GM18517 (cell line): ENCODE measurements at regions not wholly inside any gene's neighbourhood (a gene's known extent, or its start where the extent isn't known, plus 50 kb on each side); places are given as distances from the start of the nearest gene placed in this dataset.

Source experiments
- ATAC-seq: cut with Tn5 transposase; IDR thresholded peaks from one replicate; pipeline ENCODE4 v1.9.1; 2021; ENCODE audit warnings: mild to moderate bottlenecking, moderate library complexity; ENCODE audit not compliant: unreplicated experiment

GRCh38 chr2:104744537-104744936, 109.4 kb upstream of the POU3F3 start:
- ATAC-seq, result no peak

- ATAC-seq, result no peak
These were observed 108.1 kb upstream of the POU3F3 start for GRCh38 chr2:104745846-104746245.

GRCh38 chr2:104746299-104746698, 107.6 kb upstream of the POU3F3 start:
- no peak for ATAC-seq

GRCh38 chr2:104746858-104747257, 107.1 kb upstream of the POU3F3 start:
- no peak for ATAC-seq

GRCh38 chr2:104749856-104750460, 104.0 kb upstream of the POU3F3 start:
- ATAC-seq, result no peak

GRCh38 chr2:104752504-104752903, 101.4 kb upstream of the POU3F3 start:
- no peak for ATAC-seq

GRCh38 chr2:104755026-104755878, 98.7 kb upstream of the POU3F3 start:
- no peak for ATAC-seq

- ATAC-seq, result no peak
These were observed 97.8 kb upstream of the POU3F3 start for GRCh38 chr2:104756118-104756517.

- ATAC-seq, result no peak
These were observed 96.9 kb upstream of the POU3F3 start for GRCh38 chr2:104757056-104757455.

GRCh38 chr2:104758199-104758620, 95.7 kb upstream of the POU3F3 start:
- no peak for ATAC-seq

- ATAC-seq, result no peak
These were observed 91.9 kb upstream of the POU3F3 start for GRCh38 chr2:104762031-104762430.

GRCh38 chr2:104766683-104767082, 87.2 kb upstream of the POU3F3 start:
- ATAC-seq, result no peak

- ATAC-seq, result no peak
These were observed 85.2 kb upstream of the POU3F3 start for GRCh38 chr2:104768694-104769093.

GRCh38 chr2:104769096-104769495, 84.8 kb upstream of the POU3F3 start:
- ATAC-seq, result no peak

- no peak for ATAC-seq
These were observed 80.9 kb upstream of the POU3F3 start for GRCh38 chr2:104772996-104773395.

- ATAC-seq, result no peak
These were observed 79.3 kb upstream of the POU3F3 start for GRCh38 chr2:104774631-104775030.

- ATAC-seq, result no peak
These were observed 76.2 kb upstream of the POU3F3 start for GRCh38 chr2:104777721-104778120.

- no peak for ATAC-seq
These were observed 72.8 kb upstream of the POU3F3 start for GRCh38 chr2:104781151-104781550.

GRCh38 chr2:104784264-104784663, 69.7 kb upstream of the POU3F3 start:
- no peak for ATAC-seq

- ATAC-seq, result no peak
These were observed 67.7 kb upstream of the POU3F3 start for GRCh38 chr2:104786204-104786603.

- ATAC-seq, result no peak
These were observed 67.1 kb upstream of the POU3F3 start for GRCh38 chr2:104786821-104787220.

- no peak for ATAC-seq
These were observed 66.4 kb upstream of the POU3F3 start for GRCh38 chr2:104787298-104788065.
